ENCODE measurements at regions not wholly inside any gene's neighbourhood (a gene's known extent, or its start where the extent isn't known, plus 50 kb on each side); places are given as distances from the start of the nearest gene placed in this dataset.

- TF ChIP-seq, protein P1, sequence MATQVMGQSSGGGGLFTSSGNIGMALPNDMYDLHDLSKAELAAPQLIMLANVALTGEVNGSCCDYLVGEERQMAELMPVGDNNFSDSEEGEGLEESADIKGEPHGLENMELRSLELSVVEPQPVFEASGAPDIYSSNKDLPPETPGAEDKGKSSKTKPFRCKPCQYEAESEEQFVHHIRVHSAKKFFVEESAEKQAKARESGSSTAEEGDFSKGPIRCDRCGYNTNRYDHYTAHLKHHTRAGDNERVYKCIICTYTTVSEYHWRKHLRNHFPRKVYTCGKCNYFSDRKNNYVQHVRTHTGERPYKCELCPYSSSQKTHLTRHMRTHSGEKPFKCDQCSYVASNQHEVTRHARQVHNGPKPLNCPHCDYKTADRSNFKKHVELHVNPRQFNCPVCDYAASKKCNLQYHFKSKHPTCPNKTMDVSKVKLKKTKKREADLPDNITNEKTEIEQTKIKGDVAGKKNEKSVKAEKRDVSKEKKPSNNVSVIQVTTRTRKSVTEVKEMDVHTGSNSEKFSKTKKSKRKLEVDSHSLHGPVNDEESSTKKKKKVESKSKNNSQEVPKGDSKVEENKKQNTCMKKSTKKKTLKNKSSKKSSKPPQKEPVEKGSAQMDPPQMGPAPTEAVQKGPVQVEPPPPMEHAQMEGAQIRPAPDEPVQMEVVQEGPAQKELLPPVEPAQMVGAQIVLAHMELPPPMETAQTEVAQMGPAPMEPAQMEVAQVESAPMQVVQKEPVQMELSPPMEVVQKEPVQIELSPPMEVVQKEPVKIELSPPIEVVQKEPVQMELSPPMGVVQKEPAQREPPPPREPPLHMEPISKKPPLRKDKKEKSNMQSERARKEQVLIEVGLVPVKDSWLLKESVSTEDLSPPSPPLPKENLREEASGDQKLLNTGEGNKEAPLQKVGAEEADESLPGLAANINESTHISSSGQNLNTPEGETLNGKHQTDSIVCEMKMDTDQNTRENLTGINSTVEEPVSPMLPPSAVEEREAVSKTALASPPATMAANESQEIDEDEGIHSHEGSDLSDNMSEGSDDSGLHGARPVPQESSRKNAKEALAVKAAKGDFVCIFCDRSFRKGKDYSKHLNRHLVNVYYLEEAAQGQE (IDR thresholded peaks at IDR 0.05; ENCODE audit: insufficient read depth in 1 of 2, low read depth in 2 of 2, low read length in 2 of 2) = no peak
- no peak for TF ChIP-seq POLR2AphosphoS5 (IDR thresholded peaks at IDR 0.05; ENCODE audit: low read depth, low read length)
- no peak for TF ChIP-seq TAF1 (IDR thresholded peaks at IDR 0.05; ENCODE audit: borderline replicate concordance, insufficient read depth, low read length)
- no peak for TF ChIP-seq SIN3A (IDR thresholded peaks at IDR 0.05; ENCODE audit: borderline replicate concordance, insufficient read depth, low read length)
- no peak for TF ChIP-seq FOXP2 (optimal IDR thresholded peaks at IDR 0.05; ENCODE audit: borderline replicate concordance, extremely low read depth, extremely low read length, insufficient read depth)
These were observed 344.9 kb upstream of the MANEA start for GRCh38 chr6:95232446-95232845.

GRCh38 chr6:95233879-95234278, 343.5 kb upstream of the MANEA start:
- TF ChIP-seq TAF1 (IDR thresholded peaks at IDR 0.05; ENCODE audit: borderline replicate concordance, insufficient read depth, low read length) = no peak
- TF ChIP-seq SIN3A (IDR thresholded peaks at IDR 0.05; ENCODE audit: borderline replicate concordance, insufficient read depth, low read length) = no peak
- TF ChIP-seq, protein P1 (IDR thresholded peaks at IDR 0.05; ENCODE audit: insufficient read depth in 1 of 2, low read depth in 2 of 2, low read length in 2 of 2) = no peak
- no peak for TF ChIP-seq FOXP2 (optimal IDR thresholded peaks at IDR 0.05; ENCODE audit: borderline replicate concordance, extremely low read depth, extremely low read length, insufficient read depth)
- TF ChIP-seq POLR2AphosphoS5 (IDR thresholded peaks at IDR 0.05; ENCODE audit: low read depth, low read length) = no peak

DNA sequence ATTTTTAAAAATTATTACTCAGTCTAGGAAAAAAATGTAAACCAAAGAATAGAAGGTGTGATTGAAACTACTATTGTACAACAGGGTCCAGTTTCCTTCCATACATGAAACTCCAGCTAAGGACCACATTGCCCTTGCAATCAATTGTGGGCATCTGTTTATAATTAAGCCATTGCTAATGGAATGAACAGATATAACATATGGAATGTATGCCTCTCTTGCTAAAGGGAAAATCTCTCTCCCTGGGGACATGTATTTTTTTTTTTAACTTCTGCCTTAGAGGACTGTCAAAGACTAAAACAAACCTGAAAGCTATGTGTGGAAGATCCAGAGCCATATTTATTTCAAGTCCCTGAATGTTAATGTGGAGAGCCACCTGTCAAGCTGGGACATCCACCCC, 336.8 kb upstream of the MANEA start:
- no peak for TF ChIP-seq SIN3A (IDR thresholded peaks at IDR 0.05; ENCODE audit: borderline replicate concordance, insufficient read depth, low read length)
- TF ChIP-seq TAF1 (IDR thresholded peaks at IDR 0.05; ENCODE audit: borderline replicate concordance, insufficient read depth, low read length) = no peak
- TF ChIP-seq FOXP2 (optimal IDR thresholded peaks at IDR 0.05; ENCODE audit: borderline replicate concordance, extremely low read depth, extremely low read length, insufficient read depth) = no peak
- TF ChIP-seq, protein P1 (IDR thresholded peaks at IDR 0.05; ENCODE audit: insufficient read depth in 1 of 2, low read depth in 2 of 2, low read length in 2 of 2) = no peak
- no peak for TF ChIP-seq POLR2AphosphoS5 (IDR thresholded peaks at IDR 0.05; ENCODE audit: low read depth, low read length)

GRCh38 chr6:95242560-95242959, 334.8 kb upstream of the MANEA start:
- TF ChIP-seq TAF1 (IDR thresholded peaks at IDR 0.05; ENCODE audit: borderline replicate concordance, insufficient read depth, low read length) (no peak), POLR2AphosphoS5 (IDR thresholded peaks at IDR 0.05; ENCODE audit: low read depth, low read length) (no peak), SIN3A (IDR thresholded peaks at IDR 0.05; ENCODE audit: borderline replicate concordance, insufficient read depth, low read length) (no peak), FOXP2 (optimal IDR thresholded peaks at IDR 0.05; ENCODE audit: borderline replicate concordance, extremely low read depth, extremely low read length, insufficient read depth) (no peak)
- TF ChIP-seq, protein P1 (IDR thresholded peaks at IDR 0.05; ENCODE audit: insufficient read depth in 1 of 2, low read depth in 2 of 2, low read length in 2 of 2) = no peak

- TF ChIP-seq, protein P1 (IDR thresholded peaks at IDR 0.05; ENCODE audit: insufficient read depth in 1 of 2, low read depth in 2 of 2, low read length in 2 of 2) = no peak
- TF ChIP-seq SIN3A (IDR thresholded peaks at IDR 0.05; ENCODE audit: borderline replicate concordance, insufficient read depth, low read length) (no peak), POLR2AphosphoS5 (IDR thresholded peaks at IDR 0.05; ENCODE audit: low read depth, low read length) (no peak), TAF1 (IDR thresholded peaks at IDR 0.05; ENCODE audit: borderline replicate concordance, insufficient read depth, low read length) (no peak), FOXP2 (optimal IDR thresholded peaks at IDR 0.05; ENCODE audit: borderline replicate concordance, extremely low read depth, extremely low read length, insufficient read depth) (no peak)
These were observed 334.3 kb upstream of the MANEA start for GRCh38 chr6:95243053-95243452.
